Osteoblast (primary cell): ENCODE measurements at regions not wholly inside any gene's neighbourhood (a gene's known extent, or its start where the extent isn't known, plus 50 kb on each side); places are given as distances from the start of the nearest gene placed in this dataset.

Experiments
- DNase-seq: peaks from one replicate; pipeline ENCODE4 v3.0.0; 2011; ENCODE audit warnings: low spot score, mixed read lengths; ENCODE audit not compliant: insufficient read length; ENCODE audit errors: missing footprints
- H2AFZ ChIP-seq: 2 replicates; pipeline ENCODE4 v1.6.0; 2011; ENCODE audit warnings: mild to moderate bottlenecking, low read length
- H3K27ac ChIP-seq: 2 replicates; pipeline ENCODE4 v1.5.1; 2011; ENCODE audit warnings: mild to moderate bottlenecking, low read depth, low read length, moderate library complexity
- H3K27me3 ChIP-seq: 2 replicates; pipeline ENCODE4 v1.6.0; 2012; ENCODE audit warnings: mild to moderate bottlenecking, control low read depth, inconsistent platforms, low read length, moderate library complexity; ENCODE audit not compliant: insufficient read depth
- H3K36me3 ChIP-seq: 2 replicates; pipeline ENCODE4 v1.5.1; 2011; ENCODE audit warnings: mild to moderate bottlenecking, low read length, control low read depth, moderate library complexity; ENCODE audit not compliant: insufficient read depth
- H3K4me1 ChIP-seq: 2 replicates; pipeline ENCODE4 v1.5.1; 2011; ENCODE audit warnings: mild to moderate bottlenecking, low read length, control low read depth, moderate library complexity; ENCODE audit not compliant: insufficient read depth
- H3K4me2 ChIP-seq: 2 replicates; pipeline ENCODE4 v1.6.0; 2011; ENCODE audit warnings: mild to moderate bottlenecking, low read length; ENCODE audit not compliant: insufficient read depth
- H3K4me3 ChIP-seq: fragments of 200-600 bp; sonication (generic); 3 replicates; pipeline ENCODE4 v1.5.1; 2012; ENCODE audit warnings: mild to moderate bottlenecking, low read length, inconsistent platforms; ENCODE audit not compliant: insufficient read depth
- H3K79me2 ChIP-seq: 2 replicates; pipeline ENCODE4 v1.6.0; 2012; ENCODE audit warnings: mild to moderate bottlenecking, low read length, control low read depth, inconsistent platforms; ENCODE audit not compliant: insufficient read depth
- H3K9me3 ChIP-seq: 2 replicates; pipeline ENCODE4 v1.5.1; 2011; ENCODE audit warnings: low read depth, low read length, control low read depth
- H4K20me1 ChIP-seq: 2 replicates; pipeline ENCODE4 v1.6.0; 2012; ENCODE audit warnings: mild to moderate bottlenecking, low read length, control low read depth; ENCODE audit not compliant: insufficient read depth
- CTCF ChIP-seq: IDR thresholded peaks from 2 replicates; pipeline ENCODE4 v1.5.1; 2011; ENCODE audit warnings: mild to moderate bottlenecking, low read depth, low read length, moderate library complexity; ENCODE audit errors: extremely low read depth

- Histone ChIP-seq H3K9me3 (no peaks in the 10 kb centered on the region), H3K4me1 (no peaks in the 10 kb centered on the region), H3K79me2 (no peaks in the 10 kb centered on the region), H3K4me3 (peak overlapping the region; percentile 63), H3K4me2 (peak overlapping the region; percentile 85), H3K27ac (no peak overlapping the region), H4K20me1 (no peaks in the 10 kb centered on the region), H3K36me3 (no peaks in the 10 kb centered on the region), H2AFZ (peak overlapping the region; percentile 68), H3K27me3 (peaks cover 59% of the 10 kb centered on the region)
- no peak for TF ChIP-seq CTCF
- DNase-seq: no peak
Measured at GRCh38 chrX:13938051-13938828, 91.5 kb downstream of the GEMIN8 start.

- TF ChIP-seq CTCF: no peak
- Histone ChIP-seq H3K4me3 (peak overlapping the region; percentile 63), H3K9me3 (no peaks in the 10 kb centered on the region), H3K27ac (no peak overlapping the region), H3K27me3 (peaks cover 59% of the 10 kb centered on the region), H3K4me1 (no peaks in the 10 kb centered on the region), H3K36me3 (no peaks in the 10 kb centered on the region), H3K4me2 (peak overlapping the region; percentile 85), H2AFZ (peak overlapping the region; percentile 68), H4K20me1 (no peaks in the 10 kb centered on the region), H3K79me2 (no peaks in the 10 kb centered on the region)
- peak; percentile 86 for DNase-seq
Measured at GRCh38 chrX:13937370-13938050, 92.2 kb downstream of the GEMIN8 start.

GRCh38 chrX:13936521-13937225, 93.0 kb downstream of the GEMIN8 start:
- Histone ChIP-seq H4K20me1 (no peaks in the 10 kb centered on the region), H3K9me3 (no peaks in the 10 kb centered on the region), H3K4me3 (no peak overlapping the region), H3K4me2 (no peak overlapping the region), H2AFZ (no peak overlapping the region), H3K27ac (no peak overlapping the region), H3K79me2 (no peaks in the 10 kb centered on the region), H3K4me1 (no peaks in the 10 kb centered on the region), H3K36me3 (no peaks in the 10 kb centered on the region), H3K27me3 (peaks cover 59% of the 10 kb centered on the region)
- no peak for TF ChIP-seq CTCF
- no peak for DNase-seq

- no peak for TF ChIP-seq CTCF
Measured at GRCh38 chrX:13934731-13935130, 95.0 kb downstream of the GEMIN8 start.

More at GRCh38 chrX:13934731-13935130, 95.0 kb downstream of the GEMIN8 start:
- no peaks in the 10 kb centered on the region for H4K20me1 ChIP-seq
- no peaks in the 10 kb centered on the region for H3K9me3 ChIP-seq
- no peak overlapping the region for H3K4me3 ChIP-seq
- peaks cover 41% of the 10 kb centered on the region for H3K27me3 ChIP-seq
- no peaks in the 10 kb centered on the region for H3K4me1 ChIP-seq
- H2AFZ ChIP-seq: no peak overlapping the region
- H3K4me2 ChIP-seq: no peak overlapping the region
- no peaks in the 10 kb centered on the region for H3K36me3 ChIP-seq
- no peaks in the 10 kb centered on the region for H3K79me2 ChIP-seq
- H3K27ac ChIP-seq: no peak overlapping the region
- no peak for DNase-seq
